Endothelial cell of umbilical vein (primary cell): ENCODE measurements at regions not wholly inside any gene's neighbourhood (a gene's known extent, or its start where the extent isn't known, plus 50 kb on each side); places are given as distances from the start of the nearest gene placed in this dataset.

ENCODE experiments used
- BruUV-seq: library from RNA; stranded (reverse); fragments of 400-500 nt; replicated peaks from 2 replicates; lab custom pipeline; 2021; lab: Mats Ljungman, UMichigan
- CTCF ChIA-PET: fragments of 300-600, 350-600 bp; sonication (Branson Sonifier 250); formaldehyde crosslinking; loops from one replicate; lab custom pipeline; 2021; ENCODE audit warnings: antibody characterized with exemption, inconsistent platforms; lab: Charles Lee
- POLR2A ChIA-PET: fragments of 300-600, 350-600 bp; sonication (Branson Sonifier 250); formaldehyde crosslinking; loops from one replicate; lab custom pipeline; 2021; ENCODE audit warnings: antibody characterized with exemption, inconsistent platforms; lab: Charles Lee
- DNase-seq: peaks from one replicate; pipeline ENCODE4 v3.0.0-alpha.2; 2011; ENCODE audit warnings: low read depth, low spot score
- FAIRE-seq: peaks from 2 replicates; lab custom pipeline; 2011; peaks lifted over from hg19 to GRCh38; lab: Jason Lieb, UNC
- H2AFZ ChIP-seq: 2 replicates; pipeline ENCODE4 v1.6.0; 2012; ENCODE audit warnings: low read depth, low read length, control low read depth, inconsistent platforms
- H3K27ac ChIP-seq: 2 replicates; pipeline ENCODE4 v1.5.1; 2011; ENCODE audit warnings: low read depth, mild to moderate bottlenecking, control low read depth, low read length, moderate library complexity; ENCODE audit not compliant: insufficient read depth
- H3K27me3 ChIP-seq, 2 experiments: 2 replicates each; pipeline versions ENCODE4 v1.6.0 to v1.6.1; 2011; ENCODE audit warnings: low read length in 2 of 2, mixed read lengths in 1 of 2; ENCODE audit not compliant: control insufficient read depth in 2 of 2, insufficient read depth in 2 of 2
- H3K36me3 ChIP-seq, 2 experiments: 2 replicates in 1 of 2; 3 replicates in 1 of 2; pipeline ENCODE4 v1.5.1; 2011; ENCODE audit warnings: low read length in 2 of 2, mild to moderate bottlenecking in 1 of 2, moderate library complexity in 1 of 2; ENCODE audit not compliant: control insufficient read depth in 2 of 2, insufficient read depth in 2 of 2; ENCODE audit errors: extremely low read depth in 1 of 2
- H3K4me1 ChIP-seq: 3 replicates; pipeline ENCODE4 v1.5.1; 2011; ENCODE audit warnings: mild to moderate bottlenecking, low read length; ENCODE audit not compliant: control insufficient read depth, insufficient read depth; ENCODE audit errors: extremely low read depth
- H3K4me2 ChIP-seq: 2 replicates; pipeline ENCODE4 v1.6.1; 2011; ENCODE audit warnings: low read length, control low read depth, mixed read lengths; ENCODE audit not compliant: insufficient read depth
- H3K4me3 ChIP-seq, 3 experiments: fragments of 200-600 bp in 1 of 3; sonication (generic), shearing (Covaris generic) in 1 of 3; replicated peaks in 1 of 3; 2 replicates each; pipeline ENCODE4 v1.5.1; 2011 to 2016; ENCODE audit warnings: control low read depth in 3 of 3, low read length in 3 of 3, mild to moderate bottlenecking in 2 of 3, inconsistent platforms in 1 of 3, low read depth in 1 of 3, moderate library complexity in 1 of 3; ENCODE audit not compliant: insufficient read depth in 1 of 3
- H3K79me2 ChIP-seq: 2 replicates; pipeline ENCODE4 v1.6.0; 2012; ENCODE audit warnings: low read length, inconsistent platforms; ENCODE audit not compliant: control insufficient read depth, insufficient read depth
- H3K9ac ChIP-seq: replicated peaks from 2 replicates; pipeline ENCODE3; 2011; ENCODE audit warnings: low read length, control low read depth; ENCODE audit not compliant: insufficient read depth; ENCODE audit errors: extremely low read depth
- H3K9me1 ChIP-seq: replicated peaks from 3 replicates; pipeline ENCODE4 v1.6.0; 2011; ENCODE audit warnings: mild to moderate bottlenecking, low read length; ENCODE audit not compliant: control insufficient read depth, insufficient read depth; ENCODE audit errors: extremely low read depth
- H3K9me3 ChIP-seq: replicated peaks from 2 replicates; pipeline ENCODE4 v1.5.1; 2012; ENCODE audit warnings: low read length, inconsistent platforms; ENCODE audit not compliant: control insufficient read depth, insufficient read depth
- H4K20me1 ChIP-seq: replicated peaks from 2 replicates; pipeline ENCODE3; 2011; ENCODE audit warnings: mild to moderate bottlenecking, low read length; ENCODE audit not compliant: control insufficient read depth, insufficient read depth; ENCODE audit errors: extremely low read depth
- CTCF ChIP-seq, 2 donors: IDR thresholded peaks; 1 replicate in 1 of 2; 2 replicates in 1 of 2; pipeline ENCODE4 v1.5.1; 2011; ENCODE audit warnings: low read length in 2 of 2, mild to moderate bottlenecking in 2 of 2, moderate library complexity in 2 of 2, control low read depth in 1 of 2, inconsistent platforms in 1 of 2, low read depth in 1 of 2; ENCODE audit not compliant: insufficient read depth in 1 of 2; ENCODE audit errors: extremely low read depth in 1 of 2
- EZH2 ChIP-seq: IDR thresholded peaks from 2 replicates; pipeline ENCODE4 v1.6.1; 2012; ENCODE audit warnings: borderline replicate concordance, low read depth, mild to moderate bottlenecking, moderate library complexity, low read length, inconsistent platforms; ENCODE audit not compliant: severe bottlenecking
- JUN ChIP-seq: IDR thresholded peaks from 2 replicates; pipeline ENCODE4 v1.6.1; 2011; ENCODE audit warnings: borderline replicate concordance, low read depth; ENCODE audit not compliant: insufficient read length, insufficient read depth
- MYC ChIP-seq: IDR thresholded peaks from one replicate; pipeline ENCODE4 v1.6.1; 2011; ENCODE audit warnings: mild to moderate bottlenecking, low read depth, low read length
- POLR2A ChIP-seq: IDR thresholded peaks from 2 replicates; pipeline ENCODE4 v1.6.1; 2012; ENCODE audit warnings: low read depth, mild to moderate bottlenecking, control low read depth, low read length
- POLR2AphosphoS5 ChIP-seq: IDR thresholded peaks from 2 replicates; pipeline ENCODE4 v1.6.1; 2012; ENCODE audit warnings: low read depth, mild to moderate bottlenecking, control low read depth, low read length, moderate library complexity; ENCODE audit not compliant: insufficient read depth
- dilution Hi-C: fragments of 300-500 bp; cut with MboI; formaldehyde crosslinking; loops from one replicate; pipeline ENCODE4 v1.15.0; 2019; ENCODE audit warnings: low sequenced_read_pairs; ENCODE audit not compliant: extremely low pct_ligation_motif_present
- intact Hi-C: fragments of 100-400 bp; cut with micrococcal nuclease; formaldehyde crosslinking; loops from one replicate; pipeline ENCODE4 v1.10.0; 2022
- TF ChIP-seq, protein P1 (sequence below): IDR thresholded peaks from 2 replicates; pipeline ENCODE4 v1.6.1; 2011; ENCODE audit not compliant: insufficient read depth, insufficient read length

- H3K4me1 ChIP-seq = no peaks in the 10 kb centered on the region
- dilution Hi-C loops = no loop called here
- no TSS peak for BruUV-seq
- no peaks in the 10 kb centered on the region for H3K9me1 ChIP-seq
- ChIA-PET POLR2A (interaction anchor here (0.5 kb wide), 1 partner anchor 18 kb away, joined by 3 read pairs; no protein-coding TSS in a partner anchor), CTCF (no interaction called here)
- DNase-seq = no peak
- FAIRE-seq = no peak
- no peak overlapping the region for H3K9ac ChIP-seq
- H3K4me3 ChIP-seq = no peak overlapping the region
- no peaks in the 10 kb centered on the region for H3K36me3 ChIP-seq
- H2AFZ ChIP-seq = no peak overlapping the region
- H3K79me2 ChIP-seq = no peaks in the 10 kb centered on the region
- H3K27ac ChIP-seq = no peak overlapping the region
- H4K20me1 ChIP-seq = no peaks in the 10 kb centered on the region
- TF ChIP-seq JUN (no peak), POLR2A (no peak), EZH2 (no peak), CTCF (IDR thresholded peaks at IDR 0.05; ENCODE audit: extremely low read depth in 1 of 2, insufficient read depth in 1 of 2, low read depth in 1 of 2, low read length in 2 of 2) (no peak), MYC (no peak)
- TF ChIP-seq, protein P1, sequence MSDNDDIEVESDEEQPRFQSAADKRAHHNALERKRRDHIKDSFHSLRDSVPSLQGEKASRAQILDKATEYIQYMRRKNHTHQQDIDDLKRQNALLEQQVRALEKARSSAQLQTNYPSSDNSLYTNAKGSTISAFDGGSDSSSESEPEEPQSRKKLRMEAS = no peak
- intact Hi-C loops = no loop called here
- no peaks in the 10 kb centered on the region for H3K27me3 ChIP-seq
- no peaks in the 10 kb centered on the region for H3K9me3 ChIP-seq
- no peak overlapping the region for H3K4me2 ChIP-seq
These were observed 279.0 kb downstream of the ARAP2 start for GRCh38 chr4:35965300-35965699.

DNA sequence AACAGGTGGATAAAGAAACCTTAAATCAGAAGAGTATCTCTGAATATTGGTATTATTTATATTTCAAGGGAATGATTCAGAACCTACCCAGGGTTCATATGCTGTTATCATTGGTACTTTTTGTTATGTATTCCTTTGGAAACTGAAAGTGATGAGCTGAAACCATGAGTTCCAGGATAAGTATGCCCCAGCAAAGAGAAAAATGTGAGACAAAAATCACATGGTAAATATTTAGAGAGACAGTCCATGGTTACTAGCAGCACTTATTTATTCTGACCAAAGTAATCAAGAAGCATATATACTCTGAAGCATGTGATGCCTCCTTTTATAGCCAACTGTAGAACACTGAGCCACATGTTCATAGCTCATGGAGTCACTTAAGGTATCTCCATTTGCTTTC lies 277.7 kb downstream of the ARAP2 start:
- Histone ChIP-seq H3K27ac (no peak overlapping the region), H3K36me3 (no peaks in the 10 kb centered on the region), H3K4me1 (no peaks in the 10 kb centered on the region), H3K27me3 (no peaks in the 10 kb centered on the region), H3K9ac (no peak overlapping the region), H3K9me1 (no peaks in the 10 kb centered on the region), H3K79me2 (no peaks in the 10 kb centered on the region), H3K4me2 (no peak overlapping the region), H4K20me1 (no peaks in the 10 kb centered on the region), H3K9me3 (no peaks in the 10 kb centered on the region), H2AFZ (no peak overlapping the region), H3K4me3 (no peak overlapping the region)
- POLR2A ChIA-PET = no interaction called here
- intact Hi-C loops = no loop called here
- CTCF ChIA-PET = no interaction called here
- no TSS peak for BruUV-seq
- dilution Hi-C loops = no loop called here
- TF ChIP-seq MYC (no peak), POLR2AphosphoS5 (no peak)
- FAIRE-seq (no peak), DNase-seq (no peak)
